HG03558 (cell line): ENCODE measurements at regions not wholly inside any gene's neighbourhood (a gene's known extent, or its start where the extent isn't known, plus 50 kb on each side); places are given as distances from the start of the nearest gene placed in this dataset.

Source experiments
- ATAC-seq: cut with Tn5 transposase; IDR thresholded peaks from one replicate; pipeline ENCODE4 v1.9.1; 2021; ENCODE audit warnings: moderate number of reproducible peaks; ENCODE audit not compliant: unreplicated experiment; ENCODE audit errors: extremely low read depth

DNA sequence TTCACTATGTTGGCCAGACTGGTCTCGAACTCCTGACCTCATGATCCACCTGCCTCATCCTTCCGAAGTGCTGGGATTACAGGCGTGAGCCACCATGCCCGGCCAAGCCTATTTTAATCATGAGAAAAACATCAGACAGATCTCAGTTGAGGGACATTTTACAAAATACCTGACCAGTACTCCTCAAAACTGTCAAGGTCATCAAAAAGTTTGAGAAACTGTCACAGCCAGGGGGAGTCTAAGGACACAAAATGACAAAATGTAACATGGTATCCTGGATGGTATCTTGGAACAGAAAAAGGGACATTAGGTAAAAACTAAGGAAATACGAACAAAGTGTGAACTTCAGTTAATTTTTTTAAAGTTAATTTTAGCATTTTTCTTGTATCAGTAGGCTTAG lies 219.8 kb upstream of the PPP1R3A start:
- no peak for ATAC-seq

DNA sequence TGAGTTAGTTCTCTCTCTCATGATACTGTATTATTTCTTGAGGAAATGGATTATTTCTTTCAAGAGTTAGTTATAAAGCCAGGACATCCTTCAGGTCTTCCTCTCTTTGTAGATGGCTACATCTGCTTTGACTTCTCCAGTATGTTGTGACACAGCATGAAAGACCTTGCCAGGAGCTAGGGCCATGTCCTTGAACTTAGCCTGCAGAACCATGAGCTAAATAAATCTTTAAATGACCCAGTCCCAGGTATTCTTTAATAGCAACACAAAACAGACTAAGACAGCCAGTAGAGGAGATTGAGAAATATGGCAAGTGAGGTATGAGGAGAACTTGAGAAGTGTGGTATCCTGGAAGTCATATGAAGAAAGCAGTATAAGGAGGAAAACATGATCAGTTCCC lies 214.9 kb upstream of the PPP1R3A start:
- ATAC-seq = no peak

DNA sequence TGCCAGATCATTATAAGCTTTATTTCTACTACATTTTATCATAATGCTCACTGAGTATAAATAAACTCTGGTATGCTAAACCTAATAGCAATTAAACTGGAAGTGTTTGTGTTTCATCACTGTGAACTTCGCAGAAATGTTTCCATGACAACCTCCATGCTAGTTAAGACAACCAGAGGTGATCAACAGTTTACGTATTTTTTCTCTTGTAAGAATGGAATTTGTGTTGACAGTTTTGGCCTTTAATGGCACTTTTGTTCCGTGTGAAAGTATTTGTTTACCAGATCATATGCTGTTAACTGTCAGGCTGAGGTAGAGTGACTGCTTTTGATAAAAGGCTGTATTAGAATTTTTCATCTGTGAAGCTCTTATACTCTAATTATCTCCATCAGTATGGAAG lies 212.1 kb upstream of the PPP1R3A start:
- ATAC-seq = no peak

DNA sequence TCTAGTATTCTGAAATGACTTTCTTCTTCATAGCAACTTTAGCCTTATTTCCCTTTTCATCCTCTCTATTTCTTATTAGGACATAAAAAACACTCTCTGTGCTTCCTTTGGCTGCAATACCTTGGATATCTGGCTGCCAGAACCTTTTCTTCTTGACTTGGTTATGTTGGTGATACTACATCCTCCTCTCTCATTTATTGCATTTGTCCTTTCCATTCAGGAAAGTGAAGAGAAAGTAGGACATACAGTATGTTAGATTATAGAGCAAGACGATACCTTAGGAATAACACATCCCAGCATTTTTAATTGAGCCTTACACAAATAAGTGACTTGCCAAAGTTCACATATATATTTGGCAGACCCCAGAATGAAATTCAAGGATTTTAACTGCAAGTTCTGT lies 210.1 kb upstream of the PPP1R3A start:
- no peak for ATAC-seq

DNA sequence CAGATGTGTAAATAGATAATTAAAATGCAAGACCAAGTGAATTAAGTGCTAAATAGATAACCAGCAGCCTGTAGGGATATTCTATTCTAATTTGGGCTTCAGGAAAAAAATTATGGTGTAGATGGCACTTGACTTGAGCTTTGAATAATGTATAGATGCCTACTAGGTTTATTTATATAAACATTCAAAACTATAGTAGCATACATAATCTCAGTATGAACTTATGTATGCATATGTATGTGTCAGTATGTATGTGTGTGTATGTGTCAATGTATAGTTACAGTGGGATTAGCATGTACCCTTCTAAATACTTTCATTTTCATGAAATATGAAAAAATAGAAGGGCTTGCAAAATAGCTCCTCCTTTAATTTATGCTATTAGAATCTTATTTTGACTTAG lies 207.3 kb upstream of the PPP1R3A start:
- no peak for ATAC-seq

DNA sequence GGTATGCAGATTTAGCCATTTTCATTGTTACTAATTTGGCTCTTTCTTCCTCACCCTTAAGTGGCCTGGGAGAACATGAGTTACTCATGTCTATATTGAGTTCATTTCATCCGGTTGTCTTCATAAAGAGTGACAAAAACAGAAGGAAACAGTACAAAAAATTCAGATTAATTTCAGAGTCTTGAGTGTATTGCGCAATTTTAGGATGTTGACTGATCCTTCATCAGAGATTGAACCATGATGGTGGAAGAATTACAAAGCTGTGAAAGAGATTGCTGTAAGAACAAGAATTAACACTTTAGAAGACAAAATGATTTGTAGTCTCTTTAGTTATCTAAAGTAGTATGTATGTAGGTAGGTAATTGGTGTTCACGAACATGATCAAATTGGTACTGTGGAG lies 194.0 kb upstream of the PPP1R3A start:
- no peak for ATAC-seq

DNA sequence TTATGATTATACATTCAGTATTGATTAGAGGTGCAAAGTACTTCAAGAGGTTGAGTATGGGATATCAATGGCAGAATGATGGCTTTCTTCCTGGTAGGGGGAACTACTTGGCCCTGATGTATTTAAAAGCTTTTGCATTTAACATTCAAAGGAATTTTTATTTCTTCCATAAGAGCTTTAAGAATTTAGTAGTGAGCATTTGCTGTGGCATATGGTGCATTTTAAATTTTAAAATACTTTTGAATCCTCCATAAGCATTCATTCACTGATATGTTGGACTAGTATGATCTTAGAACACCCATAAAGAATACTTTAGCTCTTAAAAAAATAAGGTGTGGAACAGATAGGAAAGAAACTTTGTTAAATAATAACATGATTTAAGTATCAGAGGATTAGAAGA lies 191.9 kb upstream of the PPP1R3A start:
- ATAC-seq = no peak

DNA sequence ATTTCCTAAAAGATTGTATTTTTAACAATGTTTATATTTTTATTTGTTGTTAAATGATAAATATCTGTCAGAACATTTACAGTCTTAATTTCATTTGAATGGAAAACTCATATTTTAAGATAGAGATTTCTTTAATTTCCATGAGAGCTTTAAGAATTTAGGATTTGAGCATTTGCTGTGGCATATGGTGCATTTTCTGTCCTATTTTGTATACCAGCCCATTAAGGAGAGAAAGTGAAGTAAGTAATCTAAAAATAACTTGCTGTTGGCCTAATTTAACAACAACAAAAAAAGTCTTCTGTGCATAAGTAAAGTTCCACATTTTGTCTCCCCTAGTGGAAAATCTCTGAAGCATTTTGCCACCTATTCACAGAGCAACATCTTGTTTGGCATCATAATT lies 190.9 kb upstream of the PPP1R3A start:
- no peak for ATAC-seq

DNA sequence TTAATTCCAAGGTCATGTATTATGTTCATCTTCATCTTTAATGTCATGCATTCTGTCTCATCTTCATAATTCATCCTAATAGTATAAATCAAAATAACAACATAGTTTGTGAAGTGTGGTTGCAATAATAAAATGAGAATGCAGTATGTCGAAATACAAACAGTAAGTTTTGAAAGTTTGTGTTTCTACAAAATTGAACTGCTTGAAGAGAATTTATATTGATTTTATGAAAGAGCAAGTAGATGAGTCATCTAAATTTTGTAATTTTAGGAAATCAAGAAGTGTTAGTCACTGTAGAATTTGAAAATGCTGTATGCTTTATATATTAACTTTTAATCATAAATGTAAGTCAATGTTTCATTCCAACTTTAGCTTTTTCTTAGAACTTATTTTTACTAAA lies 190.5 kb upstream of the PPP1R3A start:
- ATAC-seq = no peak

DNA sequence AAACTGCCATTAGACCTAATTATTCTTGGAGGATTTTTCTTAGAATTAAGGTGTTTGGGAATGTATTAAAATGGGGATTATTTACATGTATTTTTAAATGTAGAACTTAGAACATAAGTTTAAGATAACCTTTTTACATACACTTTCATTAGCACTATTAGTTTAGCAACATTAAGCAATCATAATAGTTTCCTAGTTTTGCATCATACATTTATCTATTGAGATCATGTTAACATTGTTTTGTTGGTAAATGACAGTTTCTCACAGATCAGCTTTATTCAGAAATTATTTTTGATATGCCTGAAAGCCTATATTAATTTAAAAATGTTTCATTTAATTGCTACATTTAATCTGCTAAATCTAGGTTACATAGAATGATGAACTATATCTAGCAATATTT lies 189.7 kb upstream of the PPP1R3A start:
- ATAC-seq = no peak

DNA sequence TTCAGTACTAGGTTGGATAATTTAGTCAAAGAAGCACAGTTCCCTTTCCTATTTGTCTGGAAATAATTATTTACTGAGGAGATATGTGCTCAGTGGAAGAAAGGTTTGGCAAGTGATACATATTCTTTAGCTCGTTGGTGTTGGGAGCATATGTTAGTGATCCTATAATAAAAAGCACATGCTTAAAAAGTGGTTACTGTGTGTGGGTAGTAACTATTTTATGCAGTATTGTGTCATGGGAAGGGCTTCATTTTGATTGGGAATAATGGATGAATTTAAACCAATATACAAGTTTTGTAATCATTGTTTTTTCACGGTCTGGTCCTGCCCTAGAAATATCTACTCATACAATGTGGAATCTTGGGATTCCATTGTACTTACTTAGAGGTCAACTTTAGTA lies 188.7 kb upstream of the PPP1R3A start:
- no peak for ATAC-seq

DNA sequence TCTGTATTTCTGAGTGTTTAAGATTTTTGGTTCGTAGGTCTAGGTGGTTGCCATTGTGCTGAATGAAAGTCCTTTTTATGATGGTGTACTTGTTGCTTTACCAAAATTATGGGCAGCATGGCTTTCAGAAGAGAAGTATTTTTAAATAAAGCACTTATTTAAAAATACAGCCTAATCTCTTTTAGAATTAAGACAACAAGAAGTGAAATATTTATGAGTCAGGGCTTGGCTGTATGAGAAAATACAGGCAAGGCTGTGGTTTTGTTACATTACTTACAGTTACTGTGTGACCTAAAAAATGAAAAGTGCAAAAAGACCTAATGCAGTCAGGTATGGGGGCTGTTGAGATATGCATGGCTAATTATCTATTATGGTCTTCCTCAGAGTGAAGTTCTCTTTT lies 185.2 kb upstream of the PPP1R3A start:
- no peak for ATAC-seq

DNA sequence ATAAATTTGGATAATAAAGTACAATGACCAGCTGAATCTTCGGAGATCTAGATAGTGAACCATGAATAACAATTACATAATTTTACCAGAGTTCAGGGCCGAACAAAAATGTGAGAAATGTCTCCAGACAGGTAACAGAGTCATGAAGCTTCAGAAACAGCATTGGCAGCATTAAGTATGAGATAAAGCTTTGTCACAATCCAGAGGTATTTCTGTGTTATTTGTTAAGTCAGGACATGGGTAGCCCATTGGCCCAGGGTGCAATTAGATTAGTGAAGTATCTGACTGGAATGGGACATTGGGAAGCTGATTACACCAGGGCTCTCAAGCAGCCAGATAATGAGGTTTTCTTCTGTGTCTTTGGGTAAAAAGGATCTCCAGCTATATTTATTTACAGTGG lies 184.2 kb upstream of the PPP1R3A start:
- no peak for ATAC-seq

DNA sequence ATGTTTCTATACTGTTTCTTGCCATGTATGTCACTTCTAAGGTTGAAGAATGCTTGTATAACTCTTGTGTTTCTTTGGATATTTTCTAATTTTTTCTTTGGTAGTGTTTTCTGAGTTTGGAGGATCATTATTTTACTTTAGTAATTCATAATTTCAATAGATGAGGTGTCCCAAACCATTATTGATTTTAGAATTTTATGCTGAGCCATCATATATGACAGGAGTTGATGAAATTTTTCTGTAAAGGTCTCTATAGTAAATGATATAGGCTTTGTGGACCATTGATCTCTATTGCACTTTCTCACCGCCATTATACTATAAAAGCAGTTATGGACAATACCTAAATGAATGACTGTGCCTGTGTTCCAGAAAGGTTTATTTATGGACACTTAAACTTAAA lies 183.3 kb upstream of the PPP1R3A start:
- no peak for ATAC-seq

DNA sequence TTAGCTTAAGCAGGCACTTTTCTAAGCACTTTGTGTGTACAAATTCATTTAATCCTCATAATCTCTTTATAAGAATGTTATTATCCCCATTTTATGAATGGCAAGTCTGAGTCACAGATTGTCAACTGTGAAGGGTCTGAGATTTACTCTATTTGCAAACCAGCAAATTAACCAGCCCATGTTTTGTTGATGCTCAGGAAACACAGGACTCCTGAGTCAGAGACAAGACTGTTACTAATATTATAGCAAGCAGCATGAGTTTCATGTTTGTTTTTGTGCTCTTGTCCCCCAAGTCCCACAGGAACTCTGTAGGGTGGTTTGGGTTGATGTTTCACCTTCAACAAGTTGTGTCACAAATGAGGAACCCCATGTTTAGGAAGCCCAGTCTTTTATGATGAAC lies 182.0 kb upstream of the PPP1R3A start:
- no peak for ATAC-seq

DNA sequence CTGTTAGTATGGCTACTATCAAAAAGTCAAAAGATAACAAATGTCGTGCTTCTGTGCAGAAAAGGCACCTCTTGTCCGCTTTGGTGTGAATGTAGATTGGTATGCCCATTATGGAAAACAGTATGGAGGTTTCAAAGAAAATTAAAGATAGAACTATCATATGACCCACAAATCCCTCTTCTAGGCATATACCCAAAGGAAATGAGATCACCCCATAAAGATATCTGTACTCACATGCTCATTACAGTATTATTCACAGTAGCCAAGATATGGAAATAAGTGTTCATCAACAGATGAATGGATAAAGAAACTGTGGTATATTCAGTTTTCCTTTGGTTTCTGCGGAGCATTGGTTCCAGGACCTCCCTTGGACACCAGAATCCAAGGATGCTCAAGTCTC lies 180.5 kb upstream of the PPP1R3A start:
- ATAC-seq = no peak

DNA sequence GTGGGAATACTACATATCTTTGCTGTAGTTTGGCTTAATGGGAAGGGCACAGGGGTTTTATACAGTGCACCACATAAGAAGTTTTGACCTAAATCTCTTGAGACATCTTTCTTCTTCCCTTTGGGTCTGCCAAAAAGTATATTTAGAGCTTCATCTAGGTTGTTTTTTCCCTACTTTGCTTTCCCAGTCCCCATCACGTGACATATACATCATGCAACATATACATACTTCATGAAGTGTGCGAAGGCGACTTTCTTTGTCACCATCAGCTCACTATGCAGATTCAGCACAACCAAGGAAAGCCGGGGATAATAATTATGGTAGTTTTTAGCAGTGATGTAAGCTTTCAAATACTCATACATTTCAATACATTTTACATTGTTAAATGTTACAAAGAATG lies 177.1 kb upstream of the PPP1R3A start:
- ATAC-seq = no peak

DNA sequence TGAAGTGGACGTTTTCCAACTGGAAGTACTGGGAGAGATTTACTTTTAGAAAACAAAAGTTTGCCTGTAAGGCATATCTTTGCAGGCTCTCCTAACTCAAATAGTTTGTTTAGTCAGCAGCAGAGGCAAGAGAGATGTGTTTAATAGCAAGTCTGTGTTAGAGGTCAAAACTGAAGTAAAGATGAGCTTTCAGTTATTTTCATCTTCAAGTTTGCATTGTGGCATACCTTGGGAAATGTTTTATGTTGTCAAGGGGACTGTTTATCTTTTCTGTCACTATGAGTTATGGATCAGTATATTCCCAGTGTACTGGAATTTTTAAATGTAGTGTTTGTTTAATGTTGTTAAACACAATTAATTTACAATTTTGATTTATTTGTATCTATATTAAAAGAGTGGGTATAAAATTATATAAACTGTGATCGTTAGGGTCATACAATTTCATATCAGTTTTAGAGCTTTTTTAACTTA lies 169.7 kb upstream of the PPP1R3A start:
- ATAC-seq = no peak

DNA sequence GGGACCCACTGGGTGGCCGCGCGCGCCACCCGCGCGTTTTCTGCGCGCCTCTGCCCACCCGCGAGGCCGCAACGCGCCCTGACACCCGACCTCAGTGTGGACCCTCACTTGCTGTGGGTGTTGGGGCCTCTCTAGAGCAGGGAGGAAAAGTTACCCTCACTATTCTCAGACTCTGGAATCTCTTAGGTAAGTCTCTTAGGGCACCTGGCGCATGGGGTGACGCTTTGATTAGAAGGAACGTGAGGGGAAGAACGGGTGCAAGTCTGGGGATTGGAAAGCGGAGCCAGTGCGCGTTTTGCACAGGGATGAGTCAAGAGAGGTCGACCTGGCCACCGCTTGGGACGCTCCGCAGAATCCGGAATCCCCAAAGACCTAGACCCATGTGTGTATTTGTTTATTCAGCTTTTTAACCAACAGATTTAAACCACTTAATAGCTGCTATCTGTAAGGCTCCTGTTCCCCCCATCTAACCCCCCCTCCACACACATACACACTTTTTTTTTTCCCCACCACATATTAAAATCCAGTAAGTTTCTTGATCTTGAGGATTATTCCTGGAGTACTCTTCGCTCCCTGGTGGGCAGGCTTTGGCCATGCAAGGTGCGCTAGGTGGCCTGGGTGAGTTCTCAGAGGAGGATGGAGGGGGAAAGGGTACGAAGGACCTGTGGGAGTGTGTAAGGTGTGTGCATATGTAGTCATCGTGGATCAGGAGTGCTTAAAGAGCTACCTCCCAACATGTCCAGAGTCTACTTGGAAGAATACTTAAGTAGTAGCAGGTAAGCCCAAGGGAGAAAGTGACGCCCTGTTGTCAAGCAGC lies 169.1 kb upstream of the PPP1R3A start:
- no peak for ATAC-seq

DNA sequence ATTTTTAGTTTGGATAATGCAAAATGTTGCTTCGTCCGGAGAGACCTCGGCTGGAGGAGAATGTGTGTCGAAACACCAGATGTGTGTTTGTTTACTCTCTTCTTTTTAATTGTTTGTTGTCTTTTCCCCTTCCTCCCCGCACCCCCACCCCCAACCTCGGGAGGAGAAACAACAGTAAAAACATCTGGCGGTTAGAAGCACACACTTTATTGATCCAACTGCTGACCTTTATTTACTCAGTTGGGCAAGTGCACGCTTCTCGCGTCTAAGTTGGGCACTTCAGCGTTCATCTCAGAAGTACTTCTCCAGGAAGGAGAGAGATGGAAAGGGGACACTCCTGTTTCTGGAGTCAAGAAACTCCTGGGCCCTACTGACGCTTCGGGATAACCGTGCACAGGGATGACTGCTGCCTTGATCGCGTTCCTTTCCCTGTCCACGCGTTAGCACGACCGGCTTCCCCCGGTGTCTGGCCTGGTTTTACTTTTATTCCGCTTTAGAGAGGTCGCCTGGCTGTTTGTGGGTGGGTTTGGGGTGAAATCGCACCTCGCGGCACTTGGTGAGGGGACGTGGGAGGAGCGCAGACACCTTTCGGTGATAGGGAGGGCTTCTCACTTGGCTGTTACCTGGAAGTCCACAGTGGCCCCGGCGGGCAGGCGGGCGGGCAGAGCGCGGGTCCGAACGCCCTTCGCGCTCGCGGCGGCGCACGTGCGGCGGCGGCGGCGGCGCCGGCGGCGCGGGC lies 168.3 kb upstream of the PPP1R3A start:
- no peak for ATAC-seq

DNA sequence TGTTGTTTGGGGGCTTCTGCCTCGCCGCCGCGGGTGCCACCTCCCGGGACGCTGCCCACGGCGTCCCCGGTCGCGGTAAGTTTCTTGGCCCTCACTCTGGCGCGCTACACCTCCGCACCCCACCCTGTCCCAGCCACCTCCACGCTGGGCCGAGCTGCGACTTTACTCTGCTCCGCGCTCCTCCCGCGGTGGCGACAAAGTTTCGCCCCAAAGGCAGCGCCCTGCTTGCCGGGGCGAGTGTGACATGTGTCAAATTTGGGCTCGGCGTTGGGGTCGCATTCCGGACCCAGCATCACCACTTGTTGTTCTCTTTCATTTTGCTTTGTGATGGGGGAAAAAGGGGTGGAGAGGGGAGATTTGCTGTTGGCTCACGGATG lies 167.7 kb upstream of the PPP1R3A start:
- no peak for ATAC-seq
